T-helper 17 cell (primary cell): ENCODE measurements at regions not wholly inside any gene's neighbourhood (a gene's known extent, or its start where the extent isn't known, plus 50 kb on each side); places are given as distances from the start of the nearest gene placed in this dataset.
"Not testable (repeated sequence)": the region's sequence is repeated elsewhere in the genome, so short reads cannot be mapped to it uniquely, and the experiment has no call there.

Source experiments
- ATAC-seq: fragments of 150-1000 bp; cut with Tn5 transposase; 2 replicates; pipeline ENCODE4 v1.10.0; 2021; ENCODE audit warnings: mild to moderate bottlenecking, moderate library complexity
- DNase-seq, 3 donors: peaks; one replicate each; pipeline versions ENCODE4 v3.0.0 to v3.0.0-alpha.2; 2020 to 2021
- H3K9me3 ChIP-seq: one replicate; pipeline ENCODE4 v1.7.0; 2013; ENCODE audit warnings: low read length, mild to moderate bottlenecking; ENCODE audit not compliant: control insufficient read depth, poor library complexity, severe bottlenecking
- H3K27ac Mint-ChIP-seq: one replicate; pipeline ENCODE4 v1.8.0; 2022; ENCODE audit warnings: mild to moderate bottlenecking, moderate library complexity, mixed read lengths
- H3K27me3 Mint-ChIP-seq: one replicate; pipeline ENCODE4 v1.8.0; 2022; ENCODE audit warnings: mixed read lengths
- H3K36me3 Mint-ChIP-seq: one replicate; pipeline ENCODE4 v1.8.0; 2022; ENCODE audit warnings: low read depth, mixed read lengths
- H3K4me1 Mint-ChIP-seq: one replicate; pipeline ENCODE4 v1.8.0; 2022; ENCODE audit warnings: mild to moderate bottlenecking, mixed read lengths
- H3K4me3 Mint-ChIP-seq: one replicate; pipeline ENCODE4 v1.8.0; 2022; ENCODE audit warnings: mild to moderate bottlenecking, moderate library complexity, mixed read lengths

- no peaks in the 10 kb centered on the region for H3K27me3 Mint-ChIP-seq
- ATAC-seq = no peak
- H3K9me3 ChIP-seq = no peaks in the 10 kb centered on the region
- H3K27ac Mint-ChIP-seq = no peak overlapping the region
- no peak for DNase-seq
- H3K4me1 Mint-ChIP-seq = no peaks in the 10 kb centered on the region
- H3K36me3 Mint-ChIP-seq = no peaks in the 10 kb centered on the region
- no peak overlapping the region for H3K4me3 Mint-ChIP-seq
These were observed 611.7 kb downstream of the NR2F1-AS1 start for GRCh38 chr5:92969191-92969780.

- ATAC-seq (no peak), DNase-seq (no peak)
- H3K9me3 ChIP-seq = no peaks in the 10 kb centered on the region
- no peak overlapping the region for H3K4me3 Mint-ChIP-seq
- no peaks in the 10 kb centered on the region for H3K4me1 Mint-ChIP-seq
- no peaks in the 10 kb centered on the region for H3K36me3 Mint-ChIP-seq
- no peaks in the 10 kb centered on the region for H3K27me3 Mint-ChIP-seq
- H3K27ac Mint-ChIP-seq = no peak overlapping the region
These were observed 617.2 kb downstream of the NR2F1-AS1 start for GRCh38 chr5:92963800-92964199.

GRCh38 chr5:92962752-92963151 lies 618.3 kb downstream of the NR2F1-AS1 start:
- no peaks in the 10 kb centered on the region for H3K36me3 Mint-ChIP-seq

GRCh38 chr5:92956886-92957285 lies 624.1 kb downstream of the NR2F1-AS1 start:
- no peak for ATAC-seq
- H3K9me3 ChIP-seq = no peaks in the 10 kb centered on the region
- no peaks in the 10 kb centered on the region for H3K36me3 Mint-ChIP-seq
- no peak overlapping the region for H3K27ac Mint-ChIP-seq
- DNase-seq = no peak
- no peaks in the 10 kb centered on the region for H3K27me3 Mint-ChIP-seq
- no peak overlapping the region for H3K4me3 Mint-ChIP-seq
- H3K4me1 Mint-ChIP-seq = no peaks in the 10 kb centered on the region

More at GRCh38 chr5:92962752-92963151, 618.3 kb downstream of the NR2F1-AS1 start:
- Mint-ChIP-seq H3K27me3 (no peaks in the 10 kb centered on the region), H3K4me1 (no peaks in the 10 kb centered on the region), H3K27ac (no peak overlapping the region), H3K4me3 (no peak overlapping the region)
- H3K9me3 ChIP-seq = no peaks in the 10 kb centered on the region
- ATAC-seq (no peak), DNase-seq (no peak)

GRCh38 chr5:92952243-92952642 lies 628.8 kb downstream of the NR2F1-AS1 start:
- H3K27me3 Mint-ChIP-seq = no peaks in the 10 kb centered on the region
- ATAC-seq (no peak), DNase-seq (no peak)
- H3K27ac Mint-ChIP-seq = no peak overlapping the region
- no peaks in the 10 kb centered on the region for H3K36me3 Mint-ChIP-seq
- no peaks in the 10 kb centered on the region for H3K4me1 Mint-ChIP-seq
- H3K4me3 Mint-ChIP-seq = no peak overlapping the region
- no peaks in the 10 kb centered on the region for H3K9me3 ChIP-seq

- Mint-ChIP-seq H3K27me3 (no peaks in the 10 kb centered on the region), H3K27ac (no peak overlapping the region), H3K36me3 (no peaks in the 10 kb centered on the region), H3K4me3 (no peak overlapping the region), H3K4me1 (no peaks in the 10 kb centered on the region)
- ATAC-seq (no peak), DNase-seq (no peak)
- H3K9me3 ChIP-seq = no peaks in the 10 kb centered on the region
These were observed 629.3 kb downstream of the NR2F1-AS1 start for GRCh38 chr5:92951746-92952145.

- Mint-ChIP-seq H3K27ac (no peak overlapping the region), H3K36me3 (no peaks in the 10 kb centered on the region), H3K27me3 (no peaks in the 10 kb centered on the region), H3K4me3 (no peak overlapping the region), H3K4me1 (no peaks in the 10 kb centered on the region)
- ATAC-seq (no peak), DNase-seq (no peak)
- no peaks in the 10 kb centered on the region for H3K9me3 ChIP-seq
These were observed 634.5 kb downstream of the NR2F1-AS1 start for GRCh38 chr5:92946546-92946945.

- Mint-ChIP-seq H3K36me3 (no peaks in the 10 kb centered on the region), H3K27ac (no peak overlapping the region), H3K27me3 (no peaks in the 10 kb centered on the region), H3K4me1 (no peaks in the 10 kb centered on the region), H3K4me3 (no peak overlapping the region)
- no peak for DNase-seq
- H3K9me3 ChIP-seq = no peaks in the 10 kb centered on the region
- no peak for ATAC-seq
These were observed 635.4 kb downstream of the NR2F1-AS1 start for GRCh38 chr5:92945605-92946097.

- DNase-seq (no peak), ATAC-seq (no peak)
- Mint-ChIP-seq H3K36me3 (no peaks in the 10 kb centered on the region), H3K4me3 (no peak overlapping the region), H3K4me1 (no peaks in the 10 kb centered on the region), H3K27ac (no peak overlapping the region), H3K27me3 (no peaks in the 10 kb centered on the region)
- no peaks in the 10 kb centered on the region for H3K9me3 ChIP-seq
These were observed 636.0 kb downstream of the NR2F1-AS1 start for GRCh38 chr5:92944903-92945604.

GRCh38 chr5:92944337-92944736 lies 636.7 kb downstream of the NR2F1-AS1 start:
- H3K9me3 ChIP-seq = no peaks in the 10 kb centered on the region
- Mint-ChIP-seq H3K4me3 (no peak overlapping the region), H3K36me3 (no peaks in the 10 kb centered on the region), H3K27me3 (no peaks in the 10 kb centered on the region), H3K27ac (no peak overlapping the region), H3K4me1 (no peaks in the 10 kb centered on the region)
- ATAC-seq (no peak), DNase-seq (no peak)

GRCh38 chr5:92942762-92943161 lies 638.3 kb downstream of the NR2F1-AS1 start:
- Mint-ChIP-seq H3K27me3 (no peaks in the 10 kb centered on the region), H3K4me1 (no peaks in the 10 kb centered on the region), H3K36me3 (no peaks in the 10 kb centered on the region), H3K27ac (no peak overlapping the region), H3K4me3 (no peak overlapping the region)
- ATAC-seq (no peak), DNase-seq (no peak)
- H3K9me3 ChIP-seq = no peaks in the 10 kb centered on the region

GRCh38 chr5:92941806-92942205 lies 639.2 kb downstream of the NR2F1-AS1 start:
- no peaks in the 10 kb centered on the region for H3K27me3 Mint-ChIP-seq
- H3K9me3 ChIP-seq = no peaks in the 10 kb centered on the region
- no peak overlapping the region for H3K4me3 Mint-ChIP-seq
- no peak overlapping the region for H3K27ac Mint-ChIP-seq
- H3K4me1 Mint-ChIP-seq = no peaks in the 10 kb centered on the region
- H3K36me3 Mint-ChIP-seq = no peaks in the 10 kb centered on the region
- no peak for ATAC-seq
- DNase-seq = no peak

- H3K4me1 Mint-ChIP-seq = no peaks in the 10 kb centered on the region
- no peaks in the 10 kb centered on the region for H3K36me3 Mint-ChIP-seq
- no peak for ATAC-seq
- H3K27ac Mint-ChIP-seq = no peak overlapping the region
- H3K27me3 Mint-ChIP-seq = no peaks in the 10 kb centered on the region
- DNase-seq = no peak
- no peak overlapping the region for H3K4me3 Mint-ChIP-seq
- no peaks in the 10 kb centered on the region for H3K9me3 ChIP-seq
These were observed 641.6 kb downstream of the NR2F1-AS1 start for GRCh38 chr5:92939428-92939827.

GRCh38 chr5:92937396-92937795 lies 643.6 kb downstream of the NR2F1-AS1 start:
- H3K27me3 Mint-ChIP-seq, ATAC-seq, H3K9me3 ChIP-seq, H3K4me1 Mint-ChIP-seq, H3K27ac Mint-ChIP-seq, H3K36me3 Mint-ChIP-seq, H3K4me3 Mint-ChIP-seq, DNase-seq: not testable (repeated sequence)
